GM19455 (cell line): ENCODE measurements at regions not wholly inside any gene's neighbourhood (a gene's known extent, or its start where the extent isn't known, plus 50 kb on each side); places are given as distances from the start of the nearest gene placed in this dataset.
"Not testable (repeated sequence)": the region's sequence is repeated elsewhere in the genome, so short reads cannot be mapped to it uniquely, and the experiment has no call there.

ENCODE experiments used
- ATAC-seq: cut with Tn5 transposase; IDR thresholded peaks from one replicate; pipeline ENCODE4 v1.9.1; 2021; ENCODE audit not compliant: unreplicated experiment

- ATAC-seq = no peak
These were observed 260.8 kb downstream of the SH3BP4 start for GRCh38 chr2:235212501-235213158.

- ATAC-seq = no peak
These were observed 263.4 kb downstream of the SH3BP4 start for GRCh38 chr2:235215248-235215647.

DNA sequence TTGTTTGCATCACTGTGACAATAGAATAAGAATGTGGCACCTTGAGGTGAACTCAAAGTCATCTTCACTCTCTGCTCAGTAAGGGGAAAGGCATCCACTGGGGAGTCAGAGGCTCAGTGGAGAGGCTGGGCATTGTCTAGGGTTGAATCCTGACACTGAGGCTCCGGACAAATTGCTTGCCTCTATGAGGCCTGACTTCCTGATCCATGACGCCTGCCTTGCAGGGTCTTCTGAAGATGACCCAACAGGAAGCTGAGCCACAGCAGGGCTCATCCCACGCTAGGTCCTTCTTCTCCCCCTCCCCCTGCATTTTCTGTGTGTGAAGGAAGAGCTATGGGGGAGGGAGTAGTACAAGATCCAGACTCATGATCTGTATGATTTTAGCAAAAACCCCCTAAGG is 265.1 kb downstream of the SH3BP4 start:
- no peak for ATAC-seq

- no peak for ATAC-seq
These were observed 266.0 kb downstream of the SH3BP4 start for GRCh38 chr2:235217846-235218245.

DNA sequence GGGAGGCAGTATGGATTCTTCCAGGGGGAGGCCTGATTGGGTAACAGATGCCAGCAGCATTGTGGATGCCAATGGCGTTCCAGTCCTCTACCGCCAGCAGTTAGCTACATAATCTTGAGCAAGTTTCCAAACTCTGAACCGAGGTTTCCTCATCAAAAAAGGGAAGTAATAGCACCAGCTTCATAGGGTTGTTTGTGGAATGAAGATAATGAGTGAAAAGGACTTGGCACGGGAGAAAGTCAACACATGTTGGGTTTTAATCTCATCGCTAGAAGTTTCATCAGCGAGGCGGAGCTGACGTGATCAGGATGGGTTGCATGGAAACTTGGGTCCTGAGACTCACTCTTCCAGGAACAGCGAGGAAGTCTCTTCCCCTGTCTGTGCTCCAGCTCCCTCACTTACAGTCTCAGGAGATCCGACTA is 266.7 kb downstream of the SH3BP4 start:
- ATAC-seq = no peak

DNA sequence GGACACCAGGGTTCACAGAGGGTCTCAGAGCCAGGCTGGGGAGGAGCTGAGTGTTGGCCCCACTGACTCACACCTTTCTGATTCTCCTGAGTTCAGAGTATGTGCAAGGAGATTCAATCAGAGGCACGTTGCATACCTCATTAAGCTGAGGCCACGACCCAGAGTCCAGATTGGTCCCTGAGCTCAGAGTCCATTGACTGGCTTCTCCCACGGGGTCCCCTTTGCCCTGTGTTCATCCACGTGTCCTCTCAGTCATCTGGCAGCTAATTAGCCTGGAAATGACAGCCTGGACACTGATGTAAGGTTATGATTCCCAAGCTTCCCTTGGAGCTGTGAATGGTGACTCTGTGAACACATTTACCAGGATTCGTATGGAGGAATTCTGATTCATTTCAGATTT is 267.2 kb downstream of the SH3BP4 start:
- ATAC-seq = no peak

DNA sequence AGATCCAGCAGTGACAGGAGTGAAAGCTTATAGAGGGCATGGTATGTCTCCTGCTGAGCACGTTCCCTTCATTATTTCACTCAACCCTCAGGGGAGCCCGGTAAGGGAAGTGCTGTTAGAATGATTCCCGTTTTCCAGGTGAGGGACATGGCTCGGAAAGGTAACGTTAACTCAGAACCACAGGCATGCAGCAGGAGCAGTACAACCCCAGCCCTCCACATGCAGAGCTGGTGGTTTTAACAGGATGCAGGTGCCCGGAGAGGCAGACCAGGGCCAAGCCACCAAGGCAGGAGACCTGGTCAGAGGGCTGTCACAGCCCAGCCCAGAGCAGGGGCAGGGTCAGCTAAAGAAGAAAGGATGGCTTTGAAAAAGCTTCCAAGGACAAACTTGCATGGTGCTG is 268.5 kb downstream of the SH3BP4 start:
- no peak for ATAC-seq

GRCh38 chr2:235223011-235223410 is 270.8 kb upstream of the AGAP1 start:
- no peak for ATAC-seq

DNA sequence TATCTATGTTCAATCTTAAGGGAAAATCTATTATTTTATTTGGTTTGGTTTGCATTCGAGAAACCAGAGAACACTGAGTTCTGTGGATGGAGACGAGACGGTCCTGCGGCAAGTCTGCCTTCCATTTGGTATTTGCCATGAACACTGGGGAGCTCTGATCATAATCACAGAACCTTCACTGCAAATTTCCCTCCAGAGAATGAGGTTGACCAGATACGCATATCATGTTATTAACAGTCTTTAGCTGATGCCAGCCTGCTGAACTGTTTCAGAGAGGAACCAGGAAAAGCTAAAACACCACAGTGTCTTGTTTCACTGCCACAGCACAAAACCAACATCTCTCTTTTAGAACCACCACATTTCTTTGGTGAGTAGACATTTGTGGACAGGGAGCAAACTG is 269.4 kb upstream of the AGAP1 start:
- ATAC-seq = no peak

- ATAC-seq = no peak
These were observed 268.6 kb upstream of the AGAP1 start for GRCh38 chr2:235225261-235225660.

DNA sequence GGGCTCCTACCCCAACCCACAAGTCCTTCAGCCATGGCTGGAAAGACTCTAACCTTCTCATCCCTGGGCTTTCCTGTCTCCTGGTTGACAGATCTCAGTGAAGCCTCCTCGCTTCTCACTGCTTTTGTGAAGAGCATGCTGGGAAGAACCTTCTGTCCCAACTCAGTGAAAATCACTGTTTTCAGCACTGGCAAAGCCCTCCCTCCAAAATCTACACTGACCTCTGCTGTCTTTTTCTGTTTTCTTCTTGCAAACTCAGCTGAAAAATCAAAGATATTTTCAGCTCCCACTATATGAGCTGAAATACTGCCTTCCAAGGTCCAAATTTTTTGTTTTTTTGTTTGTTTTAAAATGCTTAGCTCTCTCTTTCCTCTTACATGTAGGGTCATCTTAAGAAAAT is 266.3 kb upstream of the AGAP1 start:
- ATAC-seq = no peak

DNA sequence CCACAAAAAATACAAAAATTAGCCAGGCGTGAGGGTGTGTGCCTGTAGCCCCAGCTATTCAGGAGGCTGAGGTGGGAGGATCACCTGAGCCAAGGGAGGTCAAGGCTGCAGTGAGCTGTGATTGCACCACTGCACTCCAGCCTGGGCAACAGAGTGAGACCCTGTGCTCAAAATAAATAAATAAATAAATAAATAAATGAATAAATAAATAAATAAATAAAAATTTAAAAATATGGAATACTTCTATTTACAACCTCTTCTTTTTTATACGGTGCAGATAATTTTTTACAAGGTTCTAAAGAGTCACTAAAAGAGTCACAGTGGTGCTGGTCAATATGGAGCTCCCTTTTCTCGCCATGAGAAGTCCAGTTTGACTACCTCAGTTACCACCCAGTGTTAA is 265.4 kb upstream of the AGAP1 start:
- ATAC-seq = not testable (repeated sequence)

DNA sequence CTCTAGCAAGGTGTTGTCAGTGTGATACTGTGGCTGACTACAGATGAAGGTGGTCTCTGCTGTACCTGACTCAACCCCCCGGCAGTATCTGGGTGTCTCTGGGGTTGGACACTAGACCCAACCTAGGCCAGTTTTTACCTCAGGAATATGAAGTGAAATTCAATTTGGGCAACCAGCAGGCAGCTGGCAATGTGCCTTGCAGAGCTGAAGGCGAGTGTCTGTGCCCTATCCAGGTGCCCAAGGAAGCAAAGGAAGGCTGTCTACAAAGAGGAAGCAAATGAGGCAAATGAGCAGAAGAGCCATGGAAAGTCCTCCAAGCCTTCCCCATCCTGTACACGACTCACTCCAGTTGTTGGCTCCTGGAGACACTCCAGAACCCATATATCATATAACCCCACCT is 264.6 kb upstream of the AGAP1 start:
- no peak for ATAC-seq

- ATAC-seq = no peak
These were observed 262.8 kb upstream of the AGAP1 start for GRCh38 chr2:235230821-235231601.

DNA sequence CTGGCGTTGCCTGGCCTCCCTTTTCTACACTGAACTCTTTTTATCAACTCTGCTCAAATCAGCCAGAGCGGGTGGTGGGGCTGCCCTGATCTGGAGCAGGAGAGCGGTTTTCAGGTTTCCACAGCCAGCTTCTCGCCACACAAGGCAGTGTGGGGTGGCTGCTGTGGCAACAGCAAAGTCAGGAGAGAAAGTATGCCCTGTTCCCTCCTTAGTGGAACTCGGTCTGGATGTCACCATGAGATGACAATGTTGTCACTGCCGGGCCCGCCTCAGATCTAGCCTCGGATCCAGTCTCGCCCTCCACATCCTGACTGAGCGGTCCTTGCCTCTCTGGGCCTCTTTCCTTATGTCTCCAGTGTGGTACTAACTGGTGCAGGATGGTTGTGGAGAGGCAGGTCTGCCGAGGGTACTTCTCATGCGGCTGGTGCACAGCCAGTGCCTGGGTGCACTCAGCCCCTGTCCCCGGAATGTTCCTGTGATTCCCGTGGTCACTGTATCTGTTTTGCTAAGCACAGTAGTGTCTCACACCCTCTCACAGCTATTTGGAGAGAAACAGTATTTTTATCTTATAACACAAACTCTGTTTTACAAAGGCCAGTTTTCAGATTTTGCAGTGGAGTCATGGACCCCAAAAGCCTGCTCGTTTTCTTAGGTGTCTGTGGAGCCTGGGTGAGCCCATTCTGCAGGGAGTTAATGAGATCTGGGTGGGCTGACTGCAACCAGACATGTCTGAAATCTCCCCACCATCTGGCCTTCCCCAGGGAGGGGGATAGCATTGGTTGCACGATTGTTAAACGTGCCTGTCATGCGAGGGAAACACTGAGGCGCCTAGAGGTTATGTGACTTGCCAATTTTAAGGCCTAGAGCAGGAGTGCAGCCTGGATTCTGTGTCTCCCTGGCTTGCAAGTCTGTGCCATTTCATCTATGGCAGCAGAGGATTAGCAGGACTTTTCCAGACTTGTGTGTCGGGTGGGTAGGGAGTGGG is 261.1 kb upstream of the AGAP1 start:
- no peak for ATAC-seq

DNA sequence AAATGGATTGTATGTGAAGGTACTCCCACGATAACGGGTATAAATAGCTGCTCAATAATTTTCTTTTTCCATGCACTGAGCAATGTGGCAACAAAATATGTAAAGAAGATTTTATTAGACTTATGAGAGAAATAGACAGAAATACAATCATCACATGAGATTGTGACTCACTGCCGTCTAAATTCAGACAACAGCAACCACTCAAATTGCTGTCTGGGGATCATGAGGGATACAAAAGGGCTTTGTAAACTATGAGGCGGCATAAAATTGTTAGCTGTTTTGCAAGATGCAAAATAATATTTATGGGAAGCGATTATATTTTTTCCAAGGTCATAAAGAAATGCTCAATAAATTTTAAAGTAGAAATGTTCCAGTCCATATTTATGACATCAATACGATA is 259.1 kb upstream of the AGAP1 start:
- no peak for ATAC-seq

GRCh38 chr2:235235977-235236767 is 257.7 kb upstream of the AGAP1 start:
- ATAC-seq = no peak

DNA sequence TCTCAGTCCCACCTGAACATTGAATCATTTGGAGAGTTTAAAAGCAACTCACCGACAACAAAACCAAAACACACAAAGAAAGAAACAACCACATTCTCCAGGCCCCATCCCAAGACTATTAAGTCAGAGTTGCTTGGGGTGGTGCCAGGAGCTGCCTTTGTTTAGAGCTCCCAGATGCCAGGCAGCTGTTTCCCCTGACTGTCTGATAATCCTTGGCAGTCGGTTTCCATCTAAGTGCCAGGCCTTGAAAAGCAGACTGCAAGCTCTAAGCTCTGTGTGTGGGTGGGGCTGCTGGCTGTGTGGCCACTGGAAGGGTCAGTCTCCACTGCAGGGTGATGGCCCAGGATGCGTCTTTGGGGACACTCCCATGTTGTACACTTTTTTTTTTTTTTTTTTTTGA is 255.3 kb upstream of the AGAP1 start:
- no peak for ATAC-seq

DNA sequence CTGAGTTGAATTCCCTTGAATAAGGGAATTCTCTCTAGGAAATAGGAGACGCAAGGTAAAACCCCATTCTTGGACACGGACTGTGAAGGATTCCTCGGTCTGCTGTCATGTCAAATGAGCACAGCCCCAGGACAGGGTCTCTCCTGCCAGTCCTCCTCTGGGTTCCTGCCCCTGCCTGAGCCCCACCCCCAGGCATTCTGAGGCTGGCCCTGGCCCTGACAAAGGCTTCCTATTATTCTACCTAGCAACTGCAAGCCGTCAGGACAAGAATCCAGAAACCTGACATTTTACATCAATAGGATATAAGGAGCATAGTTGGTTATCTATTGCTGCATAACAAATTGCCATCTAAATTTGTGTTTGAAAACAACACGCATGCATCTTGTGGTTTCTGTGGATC is 253.3 kb upstream of the AGAP1 start:
- ATAC-seq = no peak
